Urothelium cell line (cell line): ENCODE measurements at regions not wholly inside any gene's neighbourhood (a gene's known extent, or its start where the extent isn't known, plus 50 kb on each side); places are given as distances from the start of the nearest gene placed in this dataset.

ENCODE experiments used
- DNase-seq: peaks from one replicate; pipeline ENCODE4 v3.0.0; 2011; ENCODE audit warnings: low spot score, mixed read lengths
- FAIRE-seq: peaks from 2 replicates; lab custom pipeline; 2011; peaks lifted over from hg19 to GRCh38; lab: Jason Lieb, UNC

- no peak for DNase-seq
- FAIRE-seq, result no peak
These were observed 412.7 kb upstream of the BRINP1 start for GRCh38 chr9:119781886-119782285.

- DNase-seq, result no peak
- no peak for FAIRE-seq
These were observed 406.2 kb upstream of the BRINP1 start for GRCh38 chr9:119775410-119775809.

- DNase-seq, result no peak
- no peak for FAIRE-seq
These were observed 404.6 kb upstream of the BRINP1 start for GRCh38 chr9:119773823-119774222.

- FAIRE-seq (no peak), DNase-seq (no peak)
These were observed 402.1 kb upstream of the BRINP1 start for GRCh38 chr9:119771341-119771740.

- DNase-seq (no peak), FAIRE-seq (no peak)
These were observed 399.0 kb upstream of the BRINP1 start for GRCh38 chr9:119768266-119768665.

GRCh38 chr9:119765632-119766175 is 396.5 kb upstream of the BRINP1 start:
- FAIRE-seq (no peak), DNase-seq (no peak)

- FAIRE-seq, result no peak
These were observed 394.0 kb upstream of the BRINP1 start for GRCh38 chr9:119763260-119763659.

GRCh38 chr9:119761812-119762211 is 392.6 kb upstream of the BRINP1 start:
- DNase-seq, result no peak
- no peak for FAIRE-seq

More at GRCh38 chr9:119763260-119763659, 394.0 kb upstream of the BRINP1 start:
- DNase-seq, result no peak

GRCh38 chr9:119758990-119759389 is 389.8 kb upstream of the BRINP1 start:
- no peak for DNase-seq
- no peak for FAIRE-seq

GRCh38 chr9:119758241-119758640 is 389.0 kb upstream of the BRINP1 start:
- FAIRE-seq (no peak), DNase-seq (no peak)

GRCh38 chr9:119739476-119739875 is 370.2 kb upstream of the BRINP1 start:
- no peak for FAIRE-seq
- no peak for DNase-seq

- FAIRE-seq (no peak), DNase-seq (no peak)
These were observed 367.5 kb upstream of the BRINP1 start for GRCh38 chr9:119736491-119737454.

- FAIRE-seq, result no peak
- DNase-seq, result no peak
These were observed 358.8 kb upstream of the BRINP1 start for GRCh38 chr9:119727988-119728387.

GRCh38 chr9:119726035-119726434 is 356.8 kb upstream of the BRINP1 start:
- FAIRE-seq, result no peak

GRCh38 chr9:119722384-119722783 is 353.1 kb upstream of the BRINP1 start:
- DNase-seq (no peak), FAIRE-seq (no peak)

More at GRCh38 chr9:119726035-119726434, 356.8 kb upstream of the BRINP1 start:
- no peak for DNase-seq

- no peak for FAIRE-seq
These were observed 343.1 kb upstream of the BRINP1 start for GRCh38 chr9:119712325-119712724.

GRCh38 chr9:119709431-119709830 is 340.2 kb upstream of the BRINP1 start:
- no peak for FAIRE-seq

More at GRCh38 chr9:119712325-119712724, 343.1 kb upstream of the BRINP1 start:
- no peak for DNase-seq

GRCh38 chr9:119707228-119707845 is 338.1 kb upstream of the BRINP1 start:
- FAIRE-seq (no peak), DNase-seq (no peak)

More at GRCh38 chr9:119709431-119709830, 340.2 kb upstream of the BRINP1 start:
- no peak for DNase-seq

GRCh38 chr9:119701651-119702050 is 332.4 kb upstream of the BRINP1 start:
- FAIRE-seq (no peak), DNase-seq (no peak)

- FAIRE-seq, result no peak
- DNase-seq, result no peak
These were observed 329.3 kb upstream of the BRINP1 start for GRCh38 chr9:119698535-119698934.

- DNase-seq (no peak), FAIRE-seq (no peak)
These were observed 328.8 kb upstream of the BRINP1 start for GRCh38 chr9:119697996-119698395.

- DNase-seq, result peak; percentile 11
- FAIRE-seq, result no peak
These were observed 320.6 kb upstream of the BRINP1 start for GRCh38 chr9:119689879-119690278.
